Thoracic aorta (tissue), 2 donors: ENCODE measurements at regions not wholly inside any gene's neighbourhood (a gene's known extent, or its start where the extent isn't known, plus 50 kb on each side); places are given as distances from the start of the nearest gene placed in this dataset.

ENCODE experiments used
- ATAC-seq: fragments of 150-250 bp; one replicate; pipeline ENCODE4 v1.8.0; 2017; ENCODE audit warnings: low read depth; ENCODE audit not compliant: insufficient number of reproducible peaks, low FRiP score
- DNase-seq: peaks from one replicate; pipeline ENCODE4 v3.0.0-alpha.2; 2020; ENCODE audit warnings: low spot score
- H3K27ac ChIP-seq, 2 donors: fragments of 200-600 bp; sonication (generic); 1 replicate in 1 of 2; 2 replicates in 1 of 2; pipeline ENCODE4 v1.5.1; 2016; ENCODE audit warnings: mild to moderate bottlenecking in 2 of 2, moderate library complexity in 2 of 2
- H3K27me3 ChIP-seq: fragments of 200-600 bp; sonication (generic); replicated peaks from 2 replicates; pipeline ENCODE4 v1.6.0; 2016; ENCODE audit warnings: mild to moderate bottlenecking; ENCODE audit not compliant: insufficient read depth
- H3K36me3 ChIP-seq: fragments of 200-600 bp; sonication (generic); one replicate; pipeline ENCODE4 v1.5.1; 2016
- H3K4me1 ChIP-seq, 2 donors: fragments of 200-600 bp; sonication (generic); 1 replicate in 1 of 2; 2 replicates in 1 of 2; pipeline versions ENCODE4 v1.5.1 to v1.6.0; 2016; ENCODE audit warnings: low read depth in 2 of 2, mild to moderate bottlenecking in 1 of 2; ENCODE audit not compliant: control insufficient read depth in 1 of 2
- H3K4me3 ChIP-seq: fragments of 200-600 bp; sonication (generic); 2 replicates; pipeline ENCODE4 v1.5.1; 2016; ENCODE audit warnings: mild to moderate bottlenecking
- H3K9me3 ChIP-seq: fragments of 200-600 bp; sonication (generic); 2 replicates; pipeline ENCODE4 v1.5.1; 2016
- TF ChIP-seq, protein P1 (sequence below): fragments of 200-600 bp; sonication (generic); IDR thresholded peaks from one replicate; pipeline ENCODE4 v1.5.1; 2019; ENCODE audit warnings: antibody characterized with exemption

DNA sequence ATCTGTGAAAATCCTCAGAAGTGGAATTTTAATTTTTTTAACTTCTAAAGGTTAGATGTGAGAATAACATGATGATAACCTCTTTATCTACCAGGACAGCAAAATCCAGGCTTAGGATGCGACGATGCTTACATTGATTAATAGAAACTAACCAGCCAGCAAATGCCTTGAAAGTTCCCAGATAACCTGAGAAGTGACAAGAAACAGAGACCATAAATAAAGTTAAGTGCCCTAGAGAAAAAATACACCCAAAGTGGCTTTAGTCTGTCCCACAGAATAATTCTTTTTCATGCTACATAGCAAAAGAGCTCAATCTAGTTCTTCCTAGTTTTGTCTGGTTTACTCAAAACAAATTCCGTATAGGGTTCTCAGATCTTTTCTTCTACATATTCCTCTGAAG, 262.7 kb downstream of the WDR11 start:
- ATAC-seq (no peak), DNase-seq (no peak)
- Histone ChIP-seq H3K9me3 (no peaks in the 10 kb centered on the region), H3K27me3 (no peaks in the 10 kb centered on the region), H3K27ac (no peak overlapping the region), H3K36me3 (no peaks in the 10 kb centered on the region), H3K4me1 (no peaks in the 10 kb centered on the region), H3K4me3 (no peak overlapping the region)
- TF ChIP-seq, protein P1, sequence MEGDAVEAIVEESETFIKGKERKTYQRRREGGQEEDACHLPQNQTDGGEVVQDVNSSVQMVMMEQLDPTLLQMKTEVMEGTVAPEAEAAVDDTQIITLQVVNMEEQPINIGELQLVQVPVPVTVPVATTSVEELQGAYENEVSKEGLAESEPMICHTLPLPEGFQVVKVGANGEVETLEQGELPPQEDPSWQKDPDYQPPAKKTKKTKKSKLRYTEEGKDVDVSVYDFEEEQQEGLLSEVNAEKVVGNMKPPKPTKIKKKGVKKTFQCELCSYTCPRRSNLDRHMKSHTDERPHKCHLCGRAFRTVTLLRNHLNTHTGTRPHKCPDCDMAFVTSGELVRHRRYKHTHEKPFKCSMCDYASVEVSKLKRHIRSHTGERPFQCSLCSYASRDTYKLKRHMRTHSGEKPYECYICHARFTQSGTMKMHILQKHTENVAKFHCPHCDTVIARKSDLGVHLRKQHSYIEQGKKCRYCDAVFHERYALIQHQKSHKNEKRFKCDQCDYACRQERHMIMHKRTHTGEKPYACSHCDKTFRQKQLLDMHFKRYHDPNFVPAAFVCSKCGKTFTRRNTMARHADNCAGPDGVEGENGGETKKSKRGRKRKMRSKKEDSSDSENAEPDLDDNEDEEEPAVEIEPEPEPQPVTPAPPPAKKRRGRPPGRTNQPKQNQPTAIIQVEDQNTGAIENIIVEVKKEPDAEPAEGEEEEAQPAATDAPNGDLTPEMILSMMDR = no peak

DNA sequence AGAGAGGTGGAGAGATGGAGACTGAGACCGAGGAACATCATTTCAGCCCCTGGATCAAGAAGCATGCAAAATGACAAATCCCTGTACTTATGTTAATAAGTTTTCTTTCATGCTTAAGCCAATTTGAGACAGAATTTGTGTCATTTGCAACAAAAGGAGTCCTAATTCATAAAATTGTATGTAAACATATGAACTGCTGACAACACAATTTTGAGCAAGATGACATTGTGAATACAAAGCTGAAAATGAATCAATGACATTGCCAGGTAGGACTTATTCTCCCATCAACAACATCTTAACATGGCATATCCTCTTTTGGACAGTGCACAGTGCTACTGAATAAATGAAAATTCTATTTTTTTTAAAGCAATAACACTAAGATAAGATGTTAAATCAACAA, 264.0 kb downstream of the WDR11 start:
- H3K27ac ChIP-seq = no peak overlapping the region
- H3K9me3 ChIP-seq = no peaks in the 10 kb centered on the region
- no peak for ATAC-seq
- no peak overlapping the region for H3K4me3 ChIP-seq
- TF ChIP-seq, protein P1 = no peak
- no peaks in the 10 kb centered on the region for H3K4me1 ChIP-seq
- DNase-seq = no peak
- no peaks in the 10 kb centered on the region for H3K36me3 ChIP-seq
- no peaks in the 10 kb centered on the region for H3K27me3 ChIP-seq

DNA sequence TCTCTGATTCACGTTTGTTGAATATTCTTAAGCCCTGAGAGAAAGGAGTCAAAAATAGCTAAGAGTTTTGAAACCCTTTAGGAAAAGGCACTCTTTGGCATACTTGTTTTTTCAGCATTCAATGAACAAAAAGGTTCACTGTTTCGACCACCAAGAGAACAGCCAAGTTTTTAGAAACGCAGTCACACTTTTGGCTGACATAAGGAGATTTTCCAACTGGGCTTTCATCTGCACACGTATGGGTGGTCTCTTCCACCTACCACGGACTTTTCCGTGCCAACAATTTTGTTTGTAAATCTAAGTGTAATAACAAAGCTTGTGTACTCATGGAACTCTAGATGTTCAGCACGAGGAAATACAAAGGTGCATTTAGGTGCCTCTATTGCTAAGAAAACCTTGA, 270.3 kb downstream of the WDR11 start:
- no peaks in the 10 kb centered on the region for H3K27me3 ChIP-seq
- H3K4me1 ChIP-seq = no peaks in the 10 kb centered on the region
- no peak overlapping the region for H3K4me3 ChIP-seq
- no peaks in the 10 kb centered on the region for H3K36me3 ChIP-seq
- DNase-seq = no peak
- ATAC-seq = no peak
- no peaks in the 10 kb centered on the region for H3K9me3 ChIP-seq
- H3K27ac ChIP-seq = no peak overlapping the region
- TF ChIP-seq, protein P1 = no peak

DNA sequence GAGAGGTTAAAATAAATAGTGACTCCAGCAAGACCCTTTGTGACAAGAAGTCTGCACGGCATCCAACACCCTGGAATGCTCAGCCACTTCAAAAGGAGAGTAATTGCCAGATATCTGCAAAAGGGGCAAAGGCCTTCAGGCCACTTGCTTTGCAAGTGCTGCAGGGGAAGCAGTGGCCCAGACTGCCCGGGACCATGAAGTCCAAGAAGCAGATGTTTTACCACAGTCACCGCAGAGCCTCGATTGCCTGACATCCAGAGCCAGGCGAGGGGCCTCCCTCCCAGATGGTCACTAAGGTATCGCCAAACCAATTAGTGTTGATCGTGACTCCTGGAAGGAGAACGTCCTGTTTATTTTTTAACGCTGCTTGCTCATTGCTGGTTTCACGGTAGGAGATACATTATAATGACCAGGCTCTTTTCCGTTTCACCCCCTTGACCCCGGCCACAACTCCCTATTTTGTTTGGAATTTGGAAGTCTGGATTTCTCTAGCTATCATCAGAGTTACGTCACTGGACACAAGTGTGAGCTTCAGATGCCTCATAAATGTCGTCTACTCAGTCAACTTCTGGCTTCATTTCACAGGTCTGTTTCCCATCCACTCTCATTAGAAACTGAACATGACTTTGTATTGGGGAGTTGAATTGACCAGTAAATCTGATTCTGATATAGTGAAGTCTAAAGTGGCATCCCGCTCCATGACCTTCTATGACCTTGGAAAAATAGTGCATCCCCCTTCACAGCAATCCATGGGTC, 276.2 kb downstream of the WDR11 start:
- Histone ChIP-seq H3K27me3 (no peaks in the 10 kb centered on the region), H3K36me3 (no peaks in the 10 kb centered on the region), H3K27ac (no peak overlapping the region), H3K9me3 (no peaks in the 10 kb centered on the region), H3K4me1 (no peaks in the 10 kb centered on the region), H3K4me3 (no peak overlapping the region)
- DNase-seq = no peak
- ATAC-seq = no peak
- TF ChIP-seq, protein P1 = no peak

DNA sequence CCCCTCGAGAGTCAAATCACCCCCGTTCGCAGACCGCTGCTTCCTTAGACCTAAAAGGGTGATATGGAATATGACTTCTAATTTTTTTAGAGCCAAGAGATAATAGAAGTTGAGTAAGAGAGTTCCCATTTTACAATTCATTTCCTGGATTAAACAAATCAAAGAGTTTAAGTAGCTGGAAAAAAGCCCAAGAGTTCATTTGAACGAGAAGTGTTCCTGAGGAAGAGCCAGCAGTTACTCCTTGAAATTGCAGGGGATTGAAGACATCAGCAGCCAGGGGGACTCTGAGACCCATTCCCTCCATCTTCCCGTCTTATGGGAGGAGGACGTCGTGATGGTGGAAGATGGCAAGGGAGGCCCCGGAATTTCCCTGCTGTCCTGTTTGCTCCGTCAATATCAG, 277.0 kb downstream of the WDR11 start:
- Histone ChIP-seq H3K27ac (no peak overlapping the region), H3K4me3 (no peak overlapping the region)
- ATAC-seq = no peak

More for the DNA sequence above, 277.0 kb downstream of the WDR11 start:
- no peaks in the 10 kb centered on the region for H3K9me3 ChIP-seq
- no peak for DNase-seq
- no peaks in the 10 kb centered on the region for H3K27me3 ChIP-seq
- H3K36me3 ChIP-seq = no peaks in the 10 kb centered on the region
- TF ChIP-seq, protein P1 = no peak
- no peaks in the 10 kb centered on the region for H3K4me1 ChIP-seq
